Peyer's patch (tissue), 4 donors: ENCODE measurements at regions not wholly inside any gene's neighbourhood (a gene's known extent, or its start where the extent isn't known, plus 50 kb on each side); places are given as distances from the start of the nearest gene placed in this dataset.

Experiments
- CTCF ChIP-seq, 6 experiments: fragments of 450-650 bp in 4 of 6; fragments of 200-600 bp in 2 of 6; sonication (generic) in 1 of 6; IDR thresholded peaks; one replicate each; pipeline ENCODE4 v1.5.1; 2017 to 2019; ENCODE audit warnings: antibody characterized with exemption in 6 of 6, mild to moderate bottlenecking in 3 of 6, moderate library complexity in 1 of 6
- POLR2A ChIP-seq, 2 donors: fragments of 450-650 bp; IDR thresholded peaks; one replicate each; pipeline ENCODE4 v1.5.1; 2017; ENCODE audit warnings: antibody characterized with exemption in 2 of 2, mild to moderate bottlenecking in 2 of 2, moderate library complexity in 2 of 2

- TF ChIP-seq CTCF (IDR thresholded peaks at IDR 0.05) (no peak), POLR2A (IDR thresholded peaks at IDR 0.05) (no peak)
These were observed 346.8 kb upstream of the FAM174A start for GRCh38 chr5:100188339-100188738.
